Retinal pigment epithelial cell (primary cell): ENCODE measurements at regions not wholly inside any gene's neighbourhood (a gene's known extent, or its start where the extent isn't known, plus 50 kb on each side); places are given as distances from the start of the nearest gene placed in this dataset.

ENCODE experiments used
- DNase-seq: peaks from one replicate; pipeline ENCODE4 v3.0.0-alpha.2; 2010; ENCODE audit warnings: low read depth
- H3K4me3 ChIP-seq: 2 replicates; pipeline ENCODE4 v1.5.1; 2011; ENCODE audit warnings: mild to moderate bottlenecking, low read length, control low read depth, moderate library complexity
- CTCF ChIP-seq: conservative IDR thresholded peaks from 2 replicates; pipeline ENCODE4 v1.5.1; 2011; ENCODE audit warnings: low read depth, low read length, control low read depth, inconsistent platforms

- no peak overlapping the region for H3K4me3 ChIP-seq
- DNase-seq: no peak
- no peak for TF ChIP-seq CTCF
Observed at GRCh38 chr3:101932326-101933068, 83.2 kb downstream of the NFKBIZ start.

GRCh38 chr3:101936419-101937356 lies 87.4 kb downstream of the NFKBIZ start:
- DNase-seq: peak; percentile 73
- no peak overlapping the region for H3K4me3 ChIP-seq

GRCh38 chr3:101938262-101938847 lies 89.0 kb downstream of the NFKBIZ start:
- H3K4me3 ChIP-seq: no peak overlapping the region
- no peak for TF ChIP-seq CTCF
- no peak for DNase-seq

More at GRCh38 chr3:101936419-101937356, 87.4 kb downstream of the NFKBIZ start:
- no peak for TF ChIP-seq CTCF

- DNase-seq: no peak
- TF ChIP-seq CTCF: no peak
- no peak overlapping the region for H3K4me3 ChIP-seq
Observed at GRCh38 chr3:101939361-101940049, 90.2 kb downstream of the NFKBIZ start.

- no peak overlapping the region for H3K4me3 ChIP-seq
- TF ChIP-seq CTCF: no peak
- DNase-seq: peak; percentile 87
Observed at GRCh38 chr3:101940521-101941317, 91.4 kb downstream of the NFKBIZ start.
